Body of pancreas (tissue), 4 donors: ENCODE measurements at regions not wholly inside any gene's neighbourhood (a gene's known extent, or its start where the extent isn't known, plus 50 kb on each side); places are given as distances from the start of the nearest gene placed in this dataset.

ENCODE experiments used
- CTCF ChIP-seq, 7 experiments: fragments of 450-650 bp in 4 of 7; fragments of 200-600 bp in 3 of 7; sonication (generic) in 3 of 7; IDR thresholded peaks; one replicate each; pipeline ENCODE4 v1.5.1; 2016 to 2019; ENCODE audit warnings: antibody characterized with exemption in 7 of 7
- POLR2A ChIP-seq, 3 donors: fragments of 450-650 bp; IDR thresholded peaks; one replicate each; pipeline ENCODE4 v1.6.1; 2016; ENCODE audit warnings: antibody characterized with exemption in 3 of 3, mild to moderate bottlenecking in 2 of 3

- no peak for TF ChIP-seq CTCF (IDR thresholded peaks at IDR 0.05)
- no peak for TF ChIP-seq POLR2A (IDR thresholded peaks at IDR 0.05)
These were observed 245.2 kb downstream of the TPBG start for GRCh38 chr6:82608781-82609180.
